Putamen (tissue), 1 donor: ENCODE measurements at regions not wholly inside any gene's neighbourhood (a gene's known extent, or its start where the extent isn't known, plus 50 kb on each side); places are given as distances from the start of the nearest gene placed in this dataset.
A peak's percentile ranks its signal among the peaks of the same experiment; 100 is the strongest.
"Not testable (repeated sequence)": the region's sequence is repeated elsewhere in the genome, so short reads cannot be mapped to it uniquely, and the experiment has no call there.

Experiments used
- DNase-seq: peaks from one replicate; pipeline ENCODE4 v3.0.0-alpha.2; 2016; ENCODE audit warnings: low spot score

GRCh38 chr5:159503236-159503635 lies 172.9 kb upstream of the IL12B start:
- no peak for DNase-seq

DNA sequence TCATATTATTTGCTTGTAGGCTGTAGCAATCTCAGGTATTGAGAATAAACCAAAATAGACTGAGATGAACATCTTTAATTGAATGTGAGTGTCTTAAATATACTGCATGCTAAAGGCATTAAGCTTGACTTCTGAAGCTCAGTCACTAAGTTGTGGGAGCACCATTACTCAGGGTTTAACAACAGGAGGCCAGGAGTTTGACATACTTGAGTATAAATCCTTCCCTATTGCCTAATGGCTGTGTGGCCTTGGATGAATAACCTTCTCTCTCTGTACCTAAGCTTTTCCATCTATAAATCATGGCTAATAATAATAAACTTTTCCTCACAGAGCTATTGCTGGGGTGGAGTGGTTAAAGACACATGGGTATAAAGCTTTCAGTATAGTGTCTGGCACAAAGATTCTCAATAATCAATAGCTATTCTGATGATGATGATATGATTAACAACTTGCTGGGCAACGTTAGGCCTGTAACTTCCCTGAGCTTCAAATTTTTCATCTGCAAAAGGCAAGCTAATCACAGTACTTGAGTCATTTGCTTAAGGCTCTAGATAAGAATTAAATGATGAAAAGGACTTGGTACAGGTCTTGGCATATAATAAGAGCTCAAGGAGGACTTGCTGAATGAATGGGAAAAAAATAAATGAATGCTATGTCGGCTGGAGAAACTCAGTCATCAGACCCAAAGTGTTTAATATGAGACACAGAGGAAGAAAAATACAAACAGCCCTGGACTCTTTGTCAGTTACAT lies 174.0 kb upstream of the IL12B start:
- DNase-seq = no peak

GRCh38 chr5:159504857-159505304 lies 174.6 kb upstream of the IL12B start:
- DNase-seq = peak; percentile 49

DNA sequence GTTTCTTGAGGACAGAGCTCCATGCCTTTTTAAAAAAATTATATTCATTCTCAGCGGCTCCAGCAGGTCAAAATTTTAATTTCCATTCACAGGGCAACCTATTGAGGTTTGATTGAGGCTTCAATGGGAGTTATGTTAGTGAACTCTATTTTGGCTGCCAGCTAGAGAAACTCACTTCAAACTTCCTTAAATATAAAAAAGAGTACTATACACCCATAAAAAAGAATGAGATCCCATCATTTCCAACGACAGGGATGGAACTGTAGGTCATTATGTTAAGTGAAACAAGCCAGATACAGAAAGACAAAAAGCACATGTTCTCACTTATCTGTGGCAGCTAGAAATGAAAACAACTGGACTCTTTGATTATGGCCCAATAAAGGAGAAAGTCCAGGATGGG lies 176.8 kb upstream of the IL12B start:
- DNase-seq = no peak

GRCh38 chr5:159507661-159508060 lies 177.4 kb upstream of the IL12B start:
- no peak for DNase-seq

GRCh38 chr5:159508344-159508743 lies 178.1 kb upstream of the IL12B start:
- DNase-seq = no peak

DNA sequence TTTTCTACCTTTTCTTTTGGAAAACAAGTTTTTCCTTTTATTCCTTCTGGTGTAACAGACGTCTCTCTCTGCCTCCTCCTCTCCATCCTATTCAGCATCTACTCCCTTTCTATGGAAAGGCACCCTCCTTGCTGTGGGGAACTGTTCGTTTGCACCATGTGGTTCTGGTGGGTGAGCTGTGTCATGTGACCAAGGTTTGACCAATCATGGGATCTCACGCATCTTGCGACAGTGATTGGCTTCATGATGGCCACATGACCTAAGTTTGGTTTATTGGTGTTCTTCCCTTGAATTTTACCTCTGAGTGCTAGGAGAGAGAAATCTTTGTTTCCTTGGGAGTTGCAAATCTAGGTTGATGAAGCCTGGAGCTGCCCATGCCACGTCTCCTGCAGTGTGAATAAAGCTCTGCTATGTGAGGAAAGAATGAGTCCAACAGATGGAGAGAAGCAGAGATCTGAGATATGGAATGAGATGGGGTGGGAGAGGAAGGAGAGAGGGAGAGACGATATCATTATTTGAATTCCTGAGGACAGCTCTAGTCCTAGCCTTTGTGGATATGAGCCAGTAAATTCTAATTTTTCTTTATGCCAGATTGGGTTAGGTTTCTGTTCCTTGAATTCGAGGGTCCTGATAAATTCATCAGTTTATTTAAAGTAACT lies 178.8 kb upstream of the IL12B start:
- no peak for DNase-seq

DNA sequence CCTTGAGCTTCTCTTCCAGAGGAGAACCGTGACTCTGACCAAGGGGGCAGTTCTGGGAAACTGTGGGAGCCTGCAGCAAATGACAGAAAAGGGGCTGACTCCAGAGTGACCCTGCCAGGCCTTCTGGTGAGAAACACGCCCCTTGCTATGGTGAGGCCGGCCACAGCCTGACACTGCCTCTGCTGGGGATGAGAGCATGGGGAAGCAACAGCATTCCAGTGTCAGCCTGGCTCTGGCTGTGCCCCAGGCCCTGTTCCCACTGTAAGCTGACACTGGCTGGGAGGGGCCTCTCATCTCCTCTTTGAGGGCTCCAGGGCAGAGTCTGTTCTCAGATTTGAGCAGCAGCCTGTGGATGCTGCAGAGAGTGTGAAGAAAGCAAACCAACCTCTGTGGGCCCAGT lies 180.0 kb upstream of the IL12B start:
- no peak for DNase-seq

DNA sequence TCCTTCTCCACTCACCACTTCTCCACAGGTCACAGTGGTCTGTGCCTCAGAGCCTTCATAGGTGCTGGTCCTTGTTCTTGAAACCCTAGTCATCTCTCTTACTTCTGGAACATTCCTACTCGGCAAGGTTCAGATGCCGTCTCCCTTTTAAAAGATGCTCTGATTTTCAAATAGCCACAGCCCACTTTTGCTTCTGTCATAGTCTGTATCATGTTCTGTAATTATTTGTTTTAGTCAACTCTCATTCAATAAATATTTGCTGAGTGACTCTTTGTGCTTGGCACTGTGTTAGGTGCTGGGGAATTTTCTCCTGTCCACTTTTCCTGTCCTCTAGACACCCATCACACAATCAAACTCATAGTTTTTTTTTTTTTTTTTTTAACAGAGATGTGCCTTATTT lies 181.3 kb upstream of the IL12B start:
- DNase-seq = no peak

DNA sequence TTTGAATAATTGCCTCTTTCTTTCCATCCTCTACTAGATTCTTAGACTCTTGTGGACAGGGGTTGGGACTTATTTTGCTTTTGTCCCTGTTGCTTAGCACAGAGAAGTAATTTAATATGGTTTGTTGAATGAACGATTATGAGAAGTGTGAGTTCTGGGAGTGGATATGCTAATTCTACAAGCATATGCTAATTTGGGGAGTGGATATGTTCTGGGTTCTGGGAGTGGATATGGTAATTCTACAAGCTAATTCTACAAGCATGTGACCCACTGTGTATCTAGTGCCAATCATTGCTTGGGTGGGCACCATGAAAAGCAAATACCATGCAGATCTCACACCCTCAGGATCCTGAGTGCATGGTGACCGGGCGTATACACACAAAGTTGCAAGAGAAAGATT lies 181.8 kb upstream of the IL12B start:
- DNase-seq = no peak

DNA sequence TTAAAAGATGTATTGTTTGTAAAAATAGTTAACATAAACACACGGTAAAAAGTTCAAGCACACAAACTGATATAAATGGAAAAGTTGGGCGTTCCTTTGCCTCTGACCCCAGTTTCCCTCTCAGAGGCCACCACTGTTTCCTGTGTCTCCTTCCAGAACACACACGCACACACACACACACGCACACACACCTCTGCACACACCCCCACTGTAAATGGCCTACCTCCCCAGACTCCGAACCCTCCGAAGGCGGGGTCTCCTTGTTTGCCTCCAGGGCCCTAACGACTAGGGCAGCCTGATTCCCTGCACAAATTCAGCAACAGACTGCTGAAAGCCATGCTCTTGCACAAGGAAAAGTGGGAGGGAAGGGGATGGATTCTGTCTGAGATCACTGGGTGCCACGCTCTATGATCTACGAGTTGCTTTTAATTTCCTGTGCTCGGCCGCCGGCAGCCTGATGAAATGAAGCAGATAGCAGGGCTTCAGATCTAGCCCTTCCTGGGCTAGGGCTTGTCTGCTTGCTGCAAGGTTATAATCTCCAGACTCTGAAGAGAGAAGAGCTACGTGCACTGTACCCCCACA lies 184.0 kb upstream of the IL12B start:
- no peak for DNase-seq

- no peak for DNase-seq
Observed at GRCh38 chr5:159515197-159515596, 184.9 kb upstream of the IL12B start.

GRCh38 chr5:159515909-159516415 lies 185.7 kb upstream of the IL12B start:
- DNase-seq = no peak

DNA sequence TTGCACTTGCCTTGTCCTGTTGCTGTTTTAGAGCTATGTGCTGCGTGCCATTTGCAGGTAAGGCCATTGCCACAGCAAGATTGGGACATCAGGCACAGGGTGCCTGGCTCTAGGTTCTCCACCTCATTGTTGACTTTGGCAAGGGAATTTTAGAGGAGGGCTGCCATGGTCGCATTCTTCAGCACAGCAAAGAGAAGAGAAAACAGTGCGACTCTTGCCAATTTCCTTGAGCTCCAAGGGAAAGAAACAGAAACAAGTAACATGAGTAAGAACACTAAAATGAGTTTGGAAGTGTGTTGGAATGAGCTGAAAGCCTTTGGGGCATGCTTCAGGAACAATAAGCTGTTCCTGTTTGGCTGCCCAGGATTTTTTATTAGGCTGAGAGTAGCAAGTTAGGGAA lies 188.1 kb upstream of the IL12B start:
- no peak for DNase-seq

DNA sequence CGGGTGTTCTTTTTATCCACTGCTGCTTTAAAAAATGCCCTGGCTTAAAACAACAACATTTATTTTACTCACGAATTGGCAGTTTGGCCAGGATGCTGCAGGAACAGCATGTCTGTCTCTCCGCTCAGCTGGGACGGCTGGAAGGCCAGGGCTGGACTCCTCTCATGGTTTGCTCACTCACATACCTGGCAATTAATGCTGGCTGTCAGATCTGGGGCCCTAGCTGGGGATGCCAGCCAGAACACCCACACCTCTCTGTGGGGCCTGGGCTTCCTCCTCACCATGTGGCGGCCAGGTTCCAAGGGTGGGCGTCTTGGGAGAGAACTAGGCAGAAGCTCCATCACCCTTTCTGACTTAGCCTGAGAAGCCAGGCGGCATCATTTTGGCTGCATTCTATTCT lies 189.1 kb upstream of the IL12B start:
- DNase-seq = no peak

GRCh38 chr5:159522841-159523240 lies 192.6 kb upstream of the IL12B start:
- no peak for DNase-seq

- not testable (repeated sequence) for DNase-seq
Observed at GRCh38 chr5:159524279-159524678, 194.0 kb upstream of the IL12B start.

- DNase-seq = no peak
Observed at GRCh38 chr5:159525117-159525516, 194.8 kb upstream of the IL12B start.

DNA sequence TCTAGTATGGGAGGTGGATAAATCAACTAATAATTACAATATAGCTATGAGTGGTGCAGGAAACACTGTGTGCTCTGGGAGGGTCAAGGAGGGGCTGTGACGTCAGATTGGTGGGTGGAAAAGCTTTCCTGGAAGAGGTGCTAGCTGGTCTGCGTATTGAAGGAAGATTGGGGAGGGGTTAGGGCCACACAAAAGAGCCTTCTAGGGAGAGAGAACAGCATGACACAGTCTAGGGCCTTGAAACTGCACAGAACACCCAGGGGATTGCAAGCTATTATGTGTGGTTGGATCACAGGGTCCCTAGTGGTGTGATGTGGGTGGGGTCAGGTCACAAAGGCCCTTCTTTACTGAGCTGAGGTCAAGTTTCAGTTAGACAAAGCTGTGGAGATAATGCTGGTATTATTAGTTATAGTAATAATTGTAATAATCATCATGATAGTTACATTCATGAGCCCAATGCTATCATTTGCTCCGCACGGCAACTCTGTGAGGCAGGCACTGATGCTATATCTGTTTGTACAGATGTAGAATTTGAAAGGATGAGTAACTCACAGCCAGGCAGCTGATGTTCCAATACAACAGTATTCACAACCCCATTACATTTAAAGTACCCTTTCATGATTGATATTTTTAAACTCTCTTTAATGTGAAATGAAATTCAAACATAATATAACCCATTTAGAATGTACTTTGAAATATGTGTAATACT lies 197.4 kb upstream of the IL12B start:
- DNase-seq = no peak

GRCh38 chr5:159531554-159532105 lies 201.3 kb upstream of the IL12B start:
- DNase-seq = peak; percentile 59

GRCh38 chr5:159533197-159533596 lies 202.9 kb upstream of the IL12B start:
- DNase-seq = no peak

DNA sequence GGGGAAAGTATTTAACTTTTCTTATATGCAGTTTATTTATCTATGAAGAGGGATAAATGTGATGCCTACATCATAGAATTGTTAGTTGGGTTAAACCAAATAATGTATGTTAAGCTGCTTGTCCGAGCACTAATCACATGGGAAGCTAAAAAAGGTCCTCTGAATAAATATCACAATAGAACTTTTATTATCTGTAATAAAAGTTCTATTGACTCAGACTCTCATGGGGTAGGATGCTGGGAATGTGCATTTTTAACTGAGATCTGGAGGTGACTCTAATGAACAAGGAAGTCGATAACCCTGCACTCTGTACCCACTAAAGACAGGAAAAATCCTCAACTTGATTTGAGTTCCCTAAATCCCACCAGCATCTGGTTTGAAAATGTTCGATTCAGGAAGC lies 205.9 kb upstream of the IL12B start:
- DNase-seq = no peak
